H1 (cell line): ENCODE measurements at regions not wholly inside any gene's neighbourhood (a gene's known extent, or its start where the extent isn't known, plus 50 kb on each side); places are given as distances from the start of the nearest gene placed in this dataset.

Source experiments
- CTCF ChIA-PET: fragments of 300-600 bp; sonication (Branson Sonifier 250); formaldehyde crosslinking; loops from one replicate; lab custom pipeline; 2021; ENCODE audit not compliant: partially characterized antibody; lab: Charles Lee
- POLR2A ChIA-PET: fragments of 300-600 bp; sonication (Branson Sonifier 250); formaldehyde crosslinking; loops from one replicate; lab custom pipeline; 2021; ENCODE audit warnings: inconsistent platforms; ENCODE audit not compliant: partially characterized antibody; lab: Charles Lee
- DNase-seq, 2 experiments: peaks; one replicate each; pipeline versions ENCODE4 v3.0.0 to v3.0.0-alpha.2; 2010 to 2022; ENCODE audit warnings: low spot score in 2 of 2, low read depth in 1 of 2, mixed read lengths in 1 of 2
- FAIRE-seq: peaks from 2 replicates; lab custom pipeline; 2011; peaks lifted over from hg19 to GRCh38; lab: Jason Lieb, UNC
- H2AFZ ChIP-seq: 2 replicates; pipeline ENCODE4 v1.8.1; 2012; ENCODE audit warnings: low read length, inconsistent platforms
- H2AK5ac ChIP-seq: 2 replicates; pipeline ENCODE4 v1.6.1; 2013; ENCODE audit warnings: low read depth, low read length
- H2BK120ac ChIP-seq: replicated peaks from 2 replicates; pipeline ENCODE3; 2013; ENCODE audit warnings: low read depth, low read length, inconsistent platforms
- H2BK12ac ChIP-seq: 2 replicates; pipeline ENCODE4 v1.6.1; 2013; ENCODE audit warnings: low read depth, low read length
- H2BK15ac ChIP-seq: 2 replicates; pipeline ENCODE4 v1.6.1; 2013; ENCODE audit warnings: low read length
- H2BK20ac ChIP-seq: 2 replicates; pipeline ENCODE4 v1.6.1; 2013; ENCODE audit warnings: low read length
- H2BK5ac ChIP-seq: 2 replicates; pipeline ENCODE4 v1.6.1; 2013; ENCODE audit warnings: low read depth, low read length
- H3K14ac ChIP-seq: 2 replicates; pipeline ENCODE4 v1.6.1; 2013; ENCODE audit warnings: inconsistent platforms; ENCODE audit not compliant: insufficient read length
- H3K18ac ChIP-seq: 2 replicates; pipeline ENCODE4 v1.6.1; 2013; ENCODE audit warnings: low read length; ENCODE audit errors: extremely low read depth
- H3K23ac ChIP-seq: 2 replicates; pipeline ENCODE4 v1.6.1; 2013; ENCODE audit warnings: inconsistent platforms; ENCODE audit not compliant: insufficient read length
- H3K23me2 ChIP-seq: 2 replicates; pipeline ENCODE4 v1.6.1; 2013; ENCODE audit warnings: low read depth, low read length
- H3K27ac ChIP-seq: 2 replicates; pipeline ENCODE4 v1.6.1; 2011; ENCODE audit warnings: low read depth, low read length, inconsistent platforms
- H3K27me3 ChIP-seq, 4 experiments: replicated peaks in 1 of 4; 1 replicate in 1 of 4; 2 replicates in 3 of 4; pipeline versions ENCODE4 v1.6.1 to v1.8.1; 2011 to 2013; ENCODE audit warnings: low read length in 3 of 4, mild to moderate bottlenecking in 3 of 4, inconsistent platforms in 2 of 4, mixed read lengths in 2 of 4, moderate library complexity in 1 of 4; ENCODE audit not compliant: control insufficient read depth in 3 of 4, insufficient read depth in 3 of 4; ENCODE audit errors: extremely low read depth in 1 of 4
- H3K36me3 ChIP-seq, 4 experiments: 2 replicates each; pipeline versions ENCODE4 v1.6.1 to v1.8.1; 2011 to 2013; ENCODE audit warnings: mild to moderate bottlenecking in 4 of 4, low read length in 3 of 4, moderate library complexity in 2 of 4, control low read depth in 1 of 4, inconsistent platforms in 1 of 4; ENCODE audit not compliant: insufficient read depth in 4 of 4, control insufficient read depth in 2 of 4
- H3K4ac ChIP-seq: replicated peaks from 2 replicates; pipeline ENCODE3; 2013; ENCODE audit warnings: low read length, low read depth, mixed read lengths, inconsistent platforms; ENCODE audit not compliant: insufficient read length
- H3K4me1 ChIP-seq, 4 experiments: replicated peaks in 1 of 4; 1 replicate in 1 of 4; 2 replicates in 3 of 4; pipeline versions ENCODE4 v1.6.1 to v1.8.1; 2011 to 2013; ENCODE audit warnings: low read length in 3 of 4, inconsistent platforms in 2 of 4, mixed read lengths in 1 of 4; ENCODE audit not compliant: insufficient read depth in 4 of 4, control insufficient read depth in 3 of 4
- H3K4me2 ChIP-seq, 2 experiments: 2 replicates each; pipeline versions ENCODE4 v1.6.1 to v1.8.1; 2011 to 2013; ENCODE audit warnings: low read depth in 2 of 2, low read length in 2 of 2, control low read depth in 1 of 2, inconsistent platforms in 1 of 2, mild to moderate bottlenecking in 1 of 2; ENCODE audit not compliant: insufficient read depth in 1 of 2
- H3K4me3 ChIP-seq, 4 experiments: fragments of 200-600, 300-600 bp in 1 of 4; sonication (generic), shearing (Covaris generic), sonication (Bioruptor Twin) in 1 of 4; 2 replicates each; pipeline versions ENCODE4 v1.5.1 to v1.8.1; 2011 to 2016; ENCODE audit warnings: low read length in 4 of 4, low read depth in 3 of 4, control low read depth in 2 of 4, inconsistent platforms in 2 of 4, mild to moderate bottlenecking in 2 of 4, mixed read lengths in 1 of 4, moderate library complexity in 1 of 4; ENCODE audit not compliant: insufficient read depth in 2 of 4; ENCODE audit errors: extremely low read depth in 1 of 4
- H3K56ac ChIP-seq: replicated peaks from 2 replicates; pipeline ENCODE3; 2013; ENCODE audit warnings: low read depth, mild to moderate bottlenecking, mixed read lengths, low read length, inconsistent platforms; ENCODE audit not compliant: insufficient read length
- H3K79me1 ChIP-seq: 2 replicates; pipeline ENCODE4 v1.6.1; 2013; ENCODE audit warnings: low read depth, low read length, control low read depth
- H3K79me2 ChIP-seq, 2 experiments: 2 replicates each; pipeline versions ENCODE4 v1.6.1 to v1.8.1; 2012 to 2013; ENCODE audit warnings: low read length in 2 of 2, mild to moderate bottlenecking in 2 of 2, inconsistent platforms in 1 of 2; ENCODE audit not compliant: insufficient read depth in 2 of 2, control insufficient read depth in 1 of 2
- H3K9ac ChIP-seq, 4 experiments: replicated peaks in 1 of 4; 1 replicate in 1 of 4; 2 replicates in 3 of 4; pipeline versions ENCODE4 v1.6.1 to v1.8.1; 2011 to 2013; ENCODE audit warnings: low read depth in 3 of 4, low read length in 3 of 4, control low read depth in 2 of 4, mild to moderate bottlenecking in 2 of 4, moderate library complexity in 2 of 4, inconsistent platforms in 1 of 4; ENCODE audit errors: extremely low read depth in 1 of 4
- H3K9me3 ChIP-seq, 2 experiments: 2 replicates each; pipeline versions ENCODE4 v1.6.1 to v1.8.1; 2012 to 2013; ENCODE audit warnings: mild to moderate bottlenecking in 2 of 2, moderate library complexity in 2 of 2, control low read depth in 1 of 2, inconsistent platforms in 1 of 2, low read depth in 1 of 2, low read length in 1 of 2, mixed read lengths in 1 of 2; ENCODE audit not compliant: insufficient read depth in 2 of 2
- H4K20me1 ChIP-seq, 2 experiments: replicated peaks in 1 of 2; 2 replicates each; pipeline versions ENCODE3 to v1.8.1; 2011 to 2013; ENCODE audit warnings: inconsistent platforms in 2 of 2, low read length in 2 of 2, mild to moderate bottlenecking in 1 of 2; ENCODE audit not compliant: insufficient read depth in 2 of 2, control insufficient read depth in 1 of 2
- H4K5ac ChIP-seq: 2 replicates; pipeline ENCODE4 v1.6.1; 2013; ENCODE audit warnings: low read length, low read depth, mixed read lengths, inconsistent platforms; ENCODE audit not compliant: insufficient read length
- H4K8ac ChIP-seq: 2 replicates; pipeline ENCODE4 v1.8.0; 2013; ENCODE audit warnings: mild to moderate bottlenecking, moderate library complexity, low read length, inconsistent platforms; ENCODE audit not compliant: insufficient read depth; ENCODE audit errors: extremely low read depth
- H4K91ac ChIP-seq: replicated peaks from 2 replicates; pipeline ENCODE3; 2013; ENCODE audit warnings: low read length, mixed read lengths, inconsistent platforms; ENCODE audit not compliant: insufficient read length
- BCL11A ChIP-seq, 2 experiments: IDR thresholded peaks; one replicate each; pipeline ENCODE4 v1.6.1; 2011; ENCODE audit warnings: low read depth in 2 of 2, low read length in 2 of 2, mild to moderate bottlenecking in 2 of 2
- BRCA1 ChIP-seq: IDR thresholded peaks from 2 replicates; pipeline ENCODE4 v1.6.1; 2012; ENCODE audit warnings: low read depth, low read length, improper control_type of control experiment
- CEBPB ChIP-seq: IDR thresholded peaks from 2 replicates; pipeline ENCODE4 v1.6.1; 2012; ENCODE audit warnings: low read depth, low read length
- JUND ChIP-seq: IDR thresholded peaks from 2 replicates; pipeline ENCODE4 v1.6.1; 2011; ENCODE audit warnings: mild to moderate bottlenecking, improper control_type of control experiment, low read length
- KDM4A ChIP-seq: IDR thresholded peaks from one replicate; pipeline ENCODE4 v1.7.1; 2012; ENCODE audit warnings: low read depth, mild to moderate bottlenecking, moderate library complexity, low read length, inconsistent platforms; ENCODE audit not compliant: severe bottlenecking
- NRF1 ChIP-seq: IDR thresholded peaks from 2 replicates; pipeline ENCODE4 v1.6.1; 2011; ENCODE audit warnings: mild to moderate bottlenecking, low read depth, low read length, improper control_type of control experiment
- POLR2AphosphoS5 ChIP-seq: IDR thresholded peaks from 2 replicates; pipeline ENCODE4 v1.6.1; 2011; ENCODE audit warnings: low read depth, low read length
- POU5F1 ChIP-seq: IDR thresholded peaks from 2 replicates; pipeline ENCODE4 v1.6.1; 2011; ENCODE audit warnings: low read depth, mild to moderate bottlenecking, low read length, moderate library complexity
- RBBP5 ChIP-seq: IDR thresholded peaks from 2 replicates; pipeline ENCODE4 v1.7.1; 2012; ENCODE audit warnings: low read depth, mild to moderate bottlenecking, inconsistent platforms, low read length, moderate library complexity, borderline replicate concordance
- RNF2 ChIP-seq: fragments of 200-900, 300-1000 bp; sonication (generic); IDR thresholded peaks from 2 replicates; pipeline ENCODE4 v1.7.1; 2016; ENCODE audit warnings: borderline replicate concordance, low read depth, mild to moderate bottlenecking, antibody characterized with exemption, low read length; ENCODE audit not compliant: poor library complexity, severe bottlenecking; ENCODE audit errors: missing control alignments
- RXRA ChIP-seq: IDR thresholded peaks from 2 replicates; pipeline ENCODE4 v1.6.1; 2011; ENCODE audit warnings: low read depth, mild to moderate bottlenecking, low read length, moderate library complexity; ENCODE audit not compliant: insufficient read depth
- SP4 ChIP-seq: IDR thresholded peaks from 2 replicates; pipeline ENCODE4 v1.6.1; 2012; ENCODE audit warnings: low read length, inconsistent platforms
- SUZ12 ChIP-seq: fragments of 200-600 bp; sonication (generic); IDR thresholded peaks from 2 replicates; pipeline ENCODE4 v1.6.1; 2012; ENCODE audit warnings: mild to moderate bottlenecking, inconsistent platforms, low read length, moderate library complexity, mixed read lengths
- TEAD4 ChIP-seq: IDR thresholded peaks from 2 replicates; pipeline ENCODE4 v1.6.1; 2012; ENCODE audit warnings: low read depth, low read length, inconsistent platforms, mixed read lengths
- WGBS, 2 experiments: shearing (Covaris generic) in 1 of 2; methylation state at CpG; one replicate each; pipeline versions ENCODE4 v1.1.6 to v1.1.7; 2013 to 2015; ENCODE audit warnings: low lambda C conversion rate in 2 of 2, mixed read lengths in 2 of 2, inconsistent platforms in 1 of 2, low coverage in 1 of 2, missing lambda C conversion rate in 1 of 2; ENCODE audit not compliant: insufficient replicate concordance in 2 of 2, insufficient coverage in 1 of 2, insufficient read length in 1 of 2; ENCODE audit errors: extremely low coverage in 1 of 2, missing lambda C conversion rate in 1 of 2; 5-methylcytosine and 5-hydroxymethylcytosine counted together

DNA sequence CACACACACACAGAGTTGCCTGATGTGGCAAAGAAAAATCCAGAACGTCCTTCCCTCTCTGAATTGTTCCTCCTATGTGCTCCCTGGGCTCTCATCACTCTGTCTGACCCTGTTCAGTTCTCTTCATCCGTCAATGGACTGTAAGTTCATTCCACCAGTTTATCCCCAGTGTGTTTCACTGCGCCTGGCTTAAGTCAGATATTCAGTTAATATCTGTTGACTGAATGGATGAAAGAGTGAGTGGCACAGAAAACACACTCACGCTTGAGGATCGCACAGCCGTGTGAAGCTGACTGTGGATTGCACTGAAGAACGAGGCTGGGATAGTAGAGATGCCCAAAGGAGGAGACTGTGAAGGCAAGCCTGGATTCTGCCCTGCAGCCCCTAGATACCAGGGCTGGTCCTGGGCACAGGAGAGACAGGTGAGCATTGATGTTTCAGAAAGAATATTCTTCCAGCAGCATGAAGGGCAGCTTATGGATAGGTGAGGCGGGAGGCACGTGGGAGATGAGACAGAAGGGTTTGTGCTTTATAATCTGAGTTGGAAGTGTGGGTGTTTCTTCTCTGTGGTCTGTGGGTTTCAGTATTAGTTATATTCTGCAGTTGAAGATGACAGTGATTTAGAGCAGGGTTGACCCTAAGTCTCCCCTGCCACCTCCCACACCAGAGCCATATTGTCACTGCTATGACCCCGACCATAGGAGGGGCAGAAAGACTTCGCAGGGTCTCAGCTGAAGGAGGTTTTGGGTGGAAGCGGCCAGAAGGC lies 129.9 kb downstream of the SOCS6 start:
- Histone ChIP-seq H3K27ac (no peak overlapping the region), H3K79me2 (no peaks in the 10 kb centered on the region), H2AFZ (no peak overlapping the region), H3K4ac (no peak overlapping the region), H3K14ac (no peak overlapping the region), H3K23me2 (no peaks in the 10 kb centered on the region), H3K56ac (no peak overlapping the region), H2AK5ac (no peak overlapping the region), H4K8ac (no peak overlapping the region; the same call in 1 of the 2 replicates), H3K9ac (no peak overlapping the region), H3K79me1 (no peaks in the 10 kb centered on the region), H3K36me3 (no peaks in the 10 kb centered on the region), H3K9me3 (no peaks in the 10 kb centered on the region), H3K23ac (no peak overlapping the region), H3K4me3 (no peak overlapping the region), H2BK15ac (no peak overlapping the region), H3K27me3 (no peaks in the 10 kb centered on the region), H2BK12ac (no peak overlapping the region), H2BK5ac (no peak overlapping the region), H3K18ac (no peak overlapping the region), H4K20me1 (no peaks in the 10 kb centered on the region), H4K91ac (no peak overlapping the region), H3K4me2 (no peak overlapping the region), H3K4me1 (peaks cover 0 to 8% (median 4%) of the 10 kb centered on the region in 4 experiments; a peak in 4 of 7 replicates), H2BK20ac (no peak overlapping the region), H4K5ac (no peak overlapping the region), H2BK120ac (no peak overlapping the region)
- FAIRE-seq = no peak
- DNase-seq = no peak
- 87% methylated on average over 12 of the region's 12 CpGs; no CpG with 5 or more reads in 1 of the 2 experiments for WGBS, 2 experiments
- CTCF ChIA-PET = interaction anchor here (1.2 to 3.6 kb wide), 3 partner anchors 9 to 224 kb away, joined by 3 to 18 read pairs (median 4); no protein-coding TSS in a partner anchor
- POLR2A ChIA-PET = interaction anchor here (0.7 kb wide), 1 partner anchor 130 kb away, joined by 4 read pairs; the partner anchor contains the start of gene SOCS6
- TF ChIP-seq RNF2 (no peak), BRCA1 (no peak), JUND (no peak), CEBPB (no peak), POLR2AphosphoS5 (no peak), NRF1 (no peak), BCL11A (IDR thresholded peaks at IDR 0.05; ENCODE audit: low read depth in 2 of 2, low read length in 2 of 2) (no peak), SUZ12 (no peak), KDM4A (no peak), RBBP5 (no peak), POU5F1 (no peak), TEAD4 (no peak), RXRA (no peak), SP4 (no peak)
